Erythroblast (primary cell): ENCODE measurements at regions not wholly inside any gene's neighbourhood (a gene's known extent, or its start where the extent isn't known, plus 50 kb on each side); places are given as distances from the start of the nearest gene placed in this dataset.

Experiments
- GATA1 ChIP-seq: IDR thresholded peaks from 2 replicates; pipeline ENCODE4 v1.6.1; 2011; ENCODE audit warnings: low read depth, mild to moderate bottlenecking, control low read depth, low read length, moderate library complexity
- POLR2A ChIP-seq: IDR thresholded peaks from 2 replicates; pipeline ENCODE4 v1.6.1; 2011; ENCODE audit warnings: mild to moderate bottlenecking, low read length

- TF ChIP-seq POLR2A (no peak), GATA1 (no peak)
Observed at GRCh38 chr1:199490769-199491527, 536.6 kb upstream of the NR5A2 start.
